H9 (cell line): ENCODE measurements at regions not wholly inside any gene's neighbourhood (a gene's known extent, or its start where the extent isn't known, plus 50 kb on each side); places are given as distances from the start of the nearest gene placed in this dataset.

Experiments used
- DNase-seq: peaks from one replicate; pipeline ENCODE4 v3.0.0-alpha.2; 2017
- H2AFZ ChIP-seq: one replicate; pipeline ENCODE4 v1.6.1; 2013; ENCODE audit warnings: mild to moderate bottlenecking, low read length, control low read depth, moderate library complexity
- H2AK5ac ChIP-seq: 2 replicates; pipeline ENCODE4 v1.6.1; 2013; ENCODE audit warnings: low read length, control low read depth, mixed read lengths; ENCODE audit not compliant: insufficient read length
- H2BK120ac ChIP-seq: one replicate; pipeline ENCODE4 v1.6.1; 2013; ENCODE audit warnings: low read depth, mild to moderate bottlenecking, low read length, control low read depth, inconsistent platforms; ENCODE audit not compliant: poor library complexity, severe bottlenecking
- H2BK12ac ChIP-seq: 2 replicates; pipeline ENCODE4 v1.6.1; 2013; ENCODE audit warnings: low read length, control low read depth, mixed read lengths, low read depth; ENCODE audit not compliant: insufficient read length
- H2BK15ac ChIP-seq: 2 replicates; pipeline ENCODE4 v1.6.1; 2013; ENCODE audit warnings: low read depth, low read length, control low read depth
- H2BK20ac ChIP-seq: one replicate; pipeline ENCODE4 v1.6.1; 2013; ENCODE audit warnings: low read depth, mild to moderate bottlenecking, low read length, control low read depth, inconsistent platforms; ENCODE audit not compliant: poor library complexity, severe bottlenecking
- H2BK5ac ChIP-seq: 2 replicates; pipeline ENCODE4 v1.6.1; 2013; ENCODE audit warnings: low read length, control low read depth, mixed read lengths; ENCODE audit not compliant: insufficient read length
- H3K14ac ChIP-seq: 2 replicates; pipeline ENCODE4 v1.6.1; 2013; ENCODE audit warnings: low read length, control low read depth; ENCODE audit not compliant: insufficient read depth
- H3K18ac ChIP-seq: 2 replicates; pipeline ENCODE4 v1.6.1; 2013; ENCODE audit warnings: low read depth, mild to moderate bottlenecking, mixed read lengths, low read length, control low read depth; ENCODE audit not compliant: insufficient read length
- H3K23ac ChIP-seq: 2 replicates; pipeline ENCODE4 v1.6.1; 2013; ENCODE audit warnings: low read length, control low read depth, mixed read lengths, low read depth; ENCODE audit not compliant: insufficient read length
- H3K23me2 ChIP-seq: 2 replicates; pipeline ENCODE4 v1.6.1; 2013; ENCODE audit warnings: low read depth, mild to moderate bottlenecking, mixed read lengths, low read length, control low read depth; ENCODE audit not compliant: insufficient read length, poor library complexity, severe bottlenecking
- H3K27ac ChIP-seq: 2 replicates; pipeline ENCODE4 v1.5.1; 2013; ENCODE audit warnings: low read length, control low read depth, mixed read lengths, low read depth; ENCODE audit not compliant: insufficient read length
- H3K27me3 ChIP-seq: 2 replicates; pipeline ENCODE4 v1.6.1; 2013; ENCODE audit warnings: low read length, control low read depth, inconsistent platforms; ENCODE audit not compliant: insufficient read depth
- H3K4ac ChIP-seq: 2 replicates; pipeline ENCODE4 v1.6.1; 2013; ENCODE audit warnings: low read depth, mild to moderate bottlenecking, control low read depth, inconsistent platforms, low read length, moderate library complexity
- H3K4me1 ChIP-seq: 2 replicates; pipeline ENCODE4 v1.6.1; 2013; ENCODE audit warnings: low read length, control low read depth, inconsistent platforms; ENCODE audit not compliant: insufficient read depth
- H3K4me2 ChIP-seq: 2 replicates; pipeline ENCODE4 v1.6.1; 2013; ENCODE audit warnings: low read length, control low read depth, mixed read lengths; ENCODE audit not compliant: insufficient read length, insufficient read depth
- H3K56ac ChIP-seq: 2 replicates; pipeline ENCODE4 v1.6.1; 2013; ENCODE audit warnings: low read depth, mild to moderate bottlenecking, mixed read lengths, low read length, control low read depth; ENCODE audit not compliant: insufficient read length
- H3K79me1 ChIP-seq: 2 replicates; pipeline ENCODE4 v1.6.1; 2013; ENCODE audit warnings: low read depth, mild to moderate bottlenecking, moderate library complexity, low read length, control low read depth, inconsistent platforms; ENCODE audit not compliant: insufficient read depth, poor library complexity, severe bottlenecking
- H3K79me2 ChIP-seq: 2 replicates; pipeline ENCODE4 v1.6.1; 2013; ENCODE audit warnings: low read length, control low read depth, inconsistent platforms; ENCODE audit not compliant: insufficient read depth
- H3K9ac ChIP-seq: 2 replicates; pipeline ENCODE4 v1.6.1; 2013; ENCODE audit warnings: low read length, control low read depth, mixed read lengths; ENCODE audit not compliant: insufficient read length; ENCODE audit errors: extremely low read depth
- H3K9me3 ChIP-seq: one replicate; pipeline ENCODE4 v1.6.1; 2013; ENCODE audit warnings: low read depth, low read length, inconsistent platforms; ENCODE audit not compliant: control insufficient read depth
- H3T11ph ChIP-seq: one replicate; pipeline ENCODE4 v1.6.1; 2013; ENCODE audit warnings: mild to moderate bottlenecking, low read length, control low read depth, inconsistent platforms
- H4K20me1 ChIP-seq: one replicate; pipeline ENCODE4 v1.6.1; 2013; ENCODE audit not compliant: control insufficient read depth, insufficient read length, insufficient read depth
- H4K5ac ChIP-seq: 2 replicates; pipeline ENCODE4 v1.6.1; 2013; ENCODE audit warnings: low read depth, mild to moderate bottlenecking, mixed read lengths, low read length, control low read depth; ENCODE audit not compliant: insufficient read length
- H4K8ac ChIP-seq: replicated peaks from 2 replicates; pipeline ENCODE4 v1.6.1; 2013; ENCODE audit warnings: low read length, control low read depth, mixed read lengths, low read depth; ENCODE audit not compliant: insufficient read length
- H4K91ac ChIP-seq: 2 replicates; pipeline ENCODE4 v1.6.1; 2013; ENCODE audit warnings: low read depth, mild to moderate bottlenecking, moderate library complexity, mixed read lengths, low read length, control low read depth; ENCODE audit not compliant: insufficient read length
- H3K27ac Mint-ChIP-seq, 3 experiments: 2 replicates in 2 of 3; 3 replicates in 1 of 3; pipeline ENCODE4 v1.8.0; 2020 to 2021; ENCODE audit warnings: mixed read lengths in 3 of 3, mild to moderate bottlenecking in 1 of 3, moderate library complexity in 1 of 3
- H3K27me3 Mint-ChIP-seq: 2 replicates; pipeline ENCODE4 v1.8.0; 2021; ENCODE audit warnings: low read depth, mild to moderate bottlenecking, moderate library complexity, mixed read lengths
- H3K36me3 Mint-ChIP-seq, 3 experiments: 2 replicates in 2 of 3; 3 replicates in 1 of 3; pipeline ENCODE4 v1.8.0; 2020 to 2021; ENCODE audit warnings: low read depth in 3 of 3, mixed read lengths in 3 of 3; ENCODE audit not compliant: insufficient read depth in 1 of 3
- H3K4me1 Mint-ChIP-seq, 2 experiments: 2 replicates each; pipeline ENCODE4 v1.8.0; 2020; ENCODE audit warnings: mixed read lengths in 2 of 2
- H3K4me3 Mint-ChIP-seq, 2 experiments: 2 replicates in 1 of 2; 3 replicates in 1 of 2; pipeline ENCODE4 v1.8.0; 2020 to 2021; ENCODE audit warnings: mild to moderate bottlenecking in 2 of 2, mixed read lengths in 2 of 2, moderate library complexity in 1 of 2
- H3K9me3 Mint-ChIP-seq, 2 experiments: 2 replicates in 1 of 2; 3 replicates in 1 of 2; pipeline ENCODE4 v1.8.0; 2020; ENCODE audit warnings: mild to moderate bottlenecking in 2 of 2, mixed read lengths in 2 of 2, moderate library complexity in 1 of 2
- WGBS: extraction: QIAGEN DNeasy Blood & Tissue Kit; methylation state at CpG from one replicate; pipeline ENCODE4 v1.1.7; 2013; ENCODE audit warnings: missing lambda C conversion rate, low lambda C conversion rate, mixed read lengths; ENCODE audit not compliant: insufficient read length; ENCODE audit errors: extremely low coverage; 5-methylcytosine and 5-hydroxymethylcytosine counted together
- TF ChIP-seq, protein P1 (sequence below): fragments of 200-600 bp; sonication (generic); conservative IDR thresholded peaks from 3 replicates; pipeline ENCODE4 v1.8.0; 2021; ENCODE audit warnings: antibody characterized with exemption, mild to moderate bottlenecking

DNA sequence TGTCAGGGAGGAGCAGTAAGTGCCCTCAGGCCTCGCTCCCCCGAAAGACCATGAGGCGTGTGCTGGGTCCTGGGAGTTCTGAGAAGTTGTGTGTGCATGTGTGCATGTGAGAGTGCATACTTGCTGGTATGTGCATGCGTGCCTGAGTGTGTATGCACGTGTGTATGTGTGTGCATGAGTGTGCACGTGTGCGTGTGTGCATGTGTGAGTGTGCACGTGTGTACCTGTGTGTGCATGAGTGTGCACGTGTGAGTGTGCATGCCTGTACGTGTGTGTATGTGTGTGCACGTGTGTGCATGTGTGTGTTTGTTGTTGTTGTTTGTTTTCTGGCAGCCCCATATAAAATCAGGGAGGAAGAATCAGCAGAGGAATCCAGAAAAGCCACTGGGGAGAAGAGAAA lies 426.7 kb downstream of the IRX2 start:
- Histone ChIP-seq H2BK15ac (no peak overlapping the region), H3K79me1 (no peaks in the 10 kb centered on the region), H3K56ac (no peak overlapping the region), H4K20me1 (no peaks in the 10 kb centered on the region), H2BK120ac (no peak overlapping the region), H3K18ac (no peak overlapping the region), H3K23ac (no peak overlapping the region), H2BK5ac (no peak overlapping the region), H4K91ac (no peak overlapping the region), H4K8ac (no peak overlapping the region), H2BK20ac (no peak overlapping the region), H2AK5ac (no peak overlapping the region), H3K4me1 (no peaks in the 10 kb centered on the region), H2BK12ac (no peak overlapping the region), H3K27me3 (no peaks in the 10 kb centered on the region), H3K9ac (no peak overlapping the region), H3K4me2 (no peak overlapping the region), H3K79me2 (no peaks in the 10 kb centered on the region), H3T11ph (no peak overlapping the region), H2AFZ (no peak overlapping the region), H3K27ac (no peak overlapping the region), H3K9me3 (no peaks in the 10 kb centered on the region), H3K23me2 (no peaks in the 10 kb centered on the region), H3K4ac (no peak overlapping the region), H4K5ac (no peak overlapping the region), H3K14ac (no peak overlapping the region)
- no peaks in the 10 kb centered on the region; a peak in 1 of 7 replicates for H3K36me3 Mint-ChIP-seq
- H3K4me3 Mint-ChIP-seq = no peak overlapping the region
- no peak for DNase-seq
- WGBS = no CpG with 5 or more reads among the region's 11 CpGs
- H3K9me3 Mint-ChIP-seq = no peaks in the 10 kb centered on the region; a peak in 1 of 5 replicates
- no peaks in the 10 kb centered on the region for H3K27me3 Mint-ChIP-seq
- H3K4me1 Mint-ChIP-seq = peaks cover 0 to 7% of the 10 kb centered on the region in 2 experiments; a peak in 2 of 4 replicates
- TF ChIP-seq, protein P1, sequence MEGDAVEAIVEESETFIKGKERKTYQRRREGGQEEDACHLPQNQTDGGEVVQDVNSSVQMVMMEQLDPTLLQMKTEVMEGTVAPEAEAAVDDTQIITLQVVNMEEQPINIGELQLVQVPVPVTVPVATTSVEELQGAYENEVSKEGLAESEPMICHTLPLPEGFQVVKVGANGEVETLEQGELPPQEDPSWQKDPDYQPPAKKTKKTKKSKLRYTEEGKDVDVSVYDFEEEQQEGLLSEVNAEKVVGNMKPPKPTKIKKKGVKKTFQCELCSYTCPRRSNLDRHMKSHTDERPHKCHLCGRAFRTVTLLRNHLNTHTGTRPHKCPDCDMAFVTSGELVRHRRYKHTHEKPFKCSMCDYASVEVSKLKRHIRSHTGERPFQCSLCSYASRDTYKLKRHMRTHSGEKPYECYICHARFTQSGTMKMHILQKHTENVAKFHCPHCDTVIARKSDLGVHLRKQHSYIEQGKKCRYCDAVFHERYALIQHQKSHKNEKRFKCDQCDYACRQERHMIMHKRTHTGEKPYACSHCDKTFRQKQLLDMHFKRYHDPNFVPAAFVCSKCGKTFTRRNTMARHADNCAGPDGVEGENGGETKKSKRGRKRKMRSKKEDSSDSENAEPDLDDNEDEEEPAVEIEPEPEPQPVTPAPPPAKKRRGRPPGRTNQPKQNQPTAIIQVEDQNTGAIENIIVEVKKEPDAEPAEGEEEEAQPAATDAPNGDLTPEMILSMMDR = no peak
- H3K27ac Mint-ChIP-seq = peak overlapping the region in 1 of 3 experiments; percentile 73; a peak in 1 of 7 replicates
